Fibroblast of skin of right quadriceps (primary cell): ENCODE measurements at regions not wholly inside any gene's neighbourhood (a gene's known extent, or its start where the extent isn't known, plus 50 kb on each side); places are given as distances from the start of the nearest gene placed in this dataset.

ENCODE experiments used
- DNase-seq: peaks from one replicate; pipeline ENCODE4 v3.0.0-alpha.2; 2013

GRCh38 chr20:60453388-60454246 is 495.4 kb downstream of the CDH26 start:
- no peak for DNase-seq

GRCh38 chr20:60454491-60454890 is 496.3 kb downstream of the CDH26 start:
- DNase-seq = no peak

- DNase-seq = no peak
Observed at GRCh38 chr20:60455272-60455671, 497.0 kb downstream of the CDH26 start.

- no peak for DNase-seq
Observed at GRCh38 chr20:60459212-60459611, 501.0 kb downstream of the CDH26 start.

GRCh38 chr20:60461993-60462392 is 503.8 kb downstream of the CDH26 start:
- DNase-seq = no peak

GRCh38 chr20:60463798-60464197 is 505.6 kb downstream of the CDH26 start:
- no peak for DNase-seq

GRCh38 chr20:60465439-60465838 is 507.2 kb downstream of the CDH26 start:
- no peak for DNase-seq

- DNase-seq = no peak
Observed at GRCh38 chr20:60465993-60466686, 507.9 kb downstream of the CDH26 start.

- no peak for DNase-seq
Observed at GRCh38 chr20:60466687-60467022, 508.4 kb downstream of the CDH26 start.

GRCh38 chr20:60467078-60467477 is 508.9 kb downstream of the CDH26 start:
- no peak for DNase-seq

GRCh38 chr20:60467771-60468170 is 509.5 kb downstream of the CDH26 start:
- DNase-seq = no peak

- DNase-seq = no peak
Observed at GRCh38 chr20:60469829-60470228, 511.6 kb downstream of the CDH26 start.

GRCh38 chr20:60470366-60470765 is 512.1 kb downstream of the CDH26 start:
- DNase-seq = no peak

- DNase-seq = no peak
Observed at GRCh38 chr20:60473211-60473610, 515.0 kb downstream of the CDH26 start.

- no peak for DNase-seq
Observed at GRCh38 chr20:60474385-60474910, 516.2 kb downstream of the CDH26 start.

GRCh38 chr20:60476045-60476444 is 517.8 kb downstream of the CDH26 start:
- DNase-seq = no peak

- DNase-seq = no peak
Observed at GRCh38 chr20:60477958-60478357, 519.7 kb downstream of the CDH26 start.

GRCh38 chr20:60478533-60478932 is 520.3 kb downstream of the CDH26 start:
- DNase-seq = no peak

- no peak for DNase-seq
Observed at GRCh38 chr20:60480950-60481742, 522.9 kb downstream of the CDH26 start.

- DNase-seq = no peak
Observed at GRCh38 chr20:60481743-60482133, 523.5 kb downstream of the CDH26 start.

- no peak for DNase-seq
Observed at GRCh38 chr20:60482221-60483008, 524.2 kb downstream of the CDH26 start.

GRCh38 chr20:60483371-60483770 is 525.1 kb downstream of the CDH26 start:
- no peak for DNase-seq

GRCh38 chr20:60484316-60484715 is 526.1 kb downstream of the CDH26 start:
- no peak for DNase-seq
